Neural progenitor cell (in vitro differentiated cells): ENCODE measurements at regions not wholly inside any gene's neighbourhood (a gene's known extent, or its start where the extent isn't known, plus 50 kb on each side); places are given as distances from the start of the nearest gene placed in this dataset.

Source experiments
- DNase-seq: peaks from one replicate; pipeline ENCODE4 v3.0.0-alpha.2; 2016; ENCODE audit warnings: low spot score
- H2AFZ ChIP-seq: fragments of 200-600 bp; sonication (generic); replicated peaks from 2 replicates; pipeline ENCODE4 v1.6.1; 2016; ENCODE audit warnings: antibody characterized with exemption
- H3F3A ChIP-seq: fragments of 200-600 bp; sonication (generic); 2 replicates; pipeline ENCODE4 v1.6.1; 2016; ENCODE audit warnings: antibody characterized with exemption, low read depth
- H3K27ac ChIP-seq: fragments of 200-600 bp; sonication (generic); 2 replicates; pipeline ENCODE4 v1.5.1; 2016; ENCODE audit warnings: mild to moderate bottlenecking
- H3K27me3 ChIP-seq: fragments of 200-600 bp; sonication (generic); 2 replicates; pipeline ENCODE4 v1.6.1; 2016; ENCODE audit warnings: mild to moderate bottlenecking, moderate library complexity
- H3K36me3 ChIP-seq: fragments of 200-600 bp; sonication (generic); 2 replicates; pipeline ENCODE4 v1.5.1; 2016
- H3K4me1 ChIP-seq: fragments of 200-600 bp; sonication (generic); 2 replicates; pipeline ENCODE4 v1.6.1; 2016; ENCODE audit warnings: mixed run types
- H3K4me2 ChIP-seq: fragments of 200-600 bp; sonication (generic); 2 replicates; pipeline ENCODE4 v1.6.1; 2016
- H3K4me3 ChIP-seq: fragments of 200-600 bp; sonication (generic); 2 replicates; pipeline ENCODE4 v1.5.1; 2016
- H3K79me2 ChIP-seq: fragments of 200-600 bp; sonication (generic); 2 replicates; pipeline ENCODE4 v1.6.1; 2016; ENCODE audit warnings: low read depth
- H3K9ac ChIP-seq: fragments of 200-600 bp; sonication (generic); 2 replicates; pipeline ENCODE4 v1.6.1; 2016
- H3K9me3 ChIP-seq: fragments of 200-600 bp; sonication (generic); 2 replicates; pipeline ENCODE4 v1.5.1; 2016; ENCODE audit warnings: low read depth
- H4K20me1 ChIP-seq: fragments of 200-600 bp; sonication (generic); 2 replicates; pipeline ENCODE4 v1.6.1; 2016; ENCODE audit warnings: low read depth
- H3K27ac Mint-ChIP-seq: 3 replicates; pipeline ENCODE4 v1.8.0; 2021; ENCODE audit warnings: mixed read lengths
- H3K27me3 Mint-ChIP-seq: 2 replicates; pipeline ENCODE4 v1.8.0; 2022; ENCODE audit warnings: low read depth, mild to moderate bottlenecking, inconsistent platforms, moderate library complexity, mixed read lengths; ENCODE audit not compliant: insufficient read depth
- H3K36me3 Mint-ChIP-seq: 3 replicates; pipeline ENCODE4 v1.8.0; 2021; ENCODE audit warnings: mixed read lengths
- H3K4me1 Mint-ChIP-seq: 3 replicates; pipeline ENCODE4 v1.8.0; 2021; ENCODE audit warnings: mixed read lengths
- H3K4me3 Mint-ChIP-seq: 3 replicates; pipeline ENCODE4 v1.8.0; 2021; ENCODE audit warnings: mild to moderate bottlenecking, moderate library complexity, mixed read lengths
- H3K9me3 Mint-ChIP-seq: 3 replicates; pipeline ENCODE4 v1.8.0; 2020; ENCODE audit warnings: mixed read lengths
- CTCF ChIP-seq: fragments of 200-600 bp; sonication (generic); IDR thresholded peaks from 2 replicates; pipeline ENCODE4 v1.5.1; 2017; ENCODE audit warnings: antibody characterized with exemption, mild to moderate bottlenecking
- EZH2 ChIP-seq: fragments of 200-600 bp; sonication (generic); IDR thresholded peaks from 2 replicates; pipeline ENCODE4 v1.6.1; 2017; ENCODE audit warnings: antibody characterized with exemption, mild to moderate bottlenecking, moderate library complexity
- EZH2phosphoT487 ChIP-seq: fragments of 200-600 bp; sonication (generic); IDR thresholded peaks from 2 replicates; pipeline ENCODE4 v1.6.1; 2017; ENCODE audit warnings: antibody characterized with exemption

- no peaks in the 10 kb centered on the region for H4K20me1 ChIP-seq
- TF ChIP-seq CTCF (no peak), EZH2 (no peak), EZH2phosphoT487 (no peak)
- no peak overlapping the region for H3K9ac ChIP-seq
- peaks cover 22% of the 10 kb centered on the region for H3K9me3 Mint-ChIP-seq
- no peak overlapping the region for H3K27ac ChIP-seq
- peaks cover 4% of the 10 kb centered on the region for H3K4me1 ChIP-seq
- H3K27ac Mint-ChIP-seq, result no peak overlapping the region
- no peak overlapping the region for H3K4me3 ChIP-seq
- no peak for DNase-seq
- no peaks in the 10 kb centered on the region for H3K9me3 ChIP-seq
- H3K79me2 ChIP-seq, result no peaks in the 10 kb centered on the region
- H3K27me3 Mint-ChIP-seq, result no peaks in the 10 kb centered on the region
- no peaks in the 10 kb centered on the region for H3F3A ChIP-seq
- no peak overlapping the region for H2AFZ ChIP-seq
- no peaks in the 10 kb centered on the region for H3K27me3 ChIP-seq
- no peaks in the 10 kb centered on the region for H3K36me3 ChIP-seq
- H3K4me3 Mint-ChIP-seq, result no peak overlapping the region
- H3K4me1 Mint-ChIP-seq, result no peaks in the 10 kb centered on the region
- no peak overlapping the region for H3K4me2 ChIP-seq
- peaks cover 12% of the 10 kb centered on the region for H3K36me3 Mint-ChIP-seq
Observed at GRCh38 chr13:22871231-22871630, 309.5 kb upstream of the SGCG start.

DNA sequence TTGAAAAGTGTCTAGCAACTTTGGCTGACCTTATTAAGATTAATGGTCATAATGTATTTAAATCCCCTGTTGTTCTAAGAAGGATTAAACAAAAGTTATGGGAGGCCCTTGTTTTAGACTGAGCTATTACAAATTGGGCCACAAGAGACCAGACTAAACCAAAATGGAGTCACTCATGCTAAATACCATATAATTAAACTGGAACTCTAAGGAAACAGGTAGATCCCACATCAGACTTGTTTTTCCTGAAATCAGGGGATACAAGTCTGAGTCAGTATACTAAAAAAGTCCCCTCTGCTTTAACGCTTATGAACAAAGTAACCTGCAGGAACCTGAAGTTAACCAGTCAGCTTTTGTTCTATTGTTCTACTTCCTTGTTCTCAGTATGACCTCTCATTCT is 305.9 kb upstream of the SGCG start:
- H3K9me3 Mint-ChIP-seq, result peaks cover 22% of the 10 kb centered on the region
- H3K9ac ChIP-seq, result no peak overlapping the region
- no peaks in the 10 kb centered on the region for H3K79me2 ChIP-seq
- peaks cover 2% of the 10 kb centered on the region for H3K27me3 Mint-ChIP-seq
- no peak overlapping the region for H3K27ac ChIP-seq
- H3K4me1 Mint-ChIP-seq, result peaks cover 6% of the 10 kb centered on the region
- H3K4me3 ChIP-seq, result no peak overlapping the region
- H4K20me1 ChIP-seq, result no peaks in the 10 kb centered on the region
- H3F3A ChIP-seq, result no peaks in the 10 kb centered on the region
- no peak overlapping the region for H2AFZ ChIP-seq
- no peaks in the 10 kb centered on the region for H3K36me3 ChIP-seq
- H3K36me3 Mint-ChIP-seq, result peaks cover 12% of the 10 kb centered on the region
- no peak for TF ChIP-seq CTCF
- no peak for TF ChIP-seq EZH2
- no peak for TF ChIP-seq EZH2phosphoT487
- no peaks in the 10 kb centered on the region for H3K27me3 ChIP-seq
- no peak overlapping the region for H3K4me3 Mint-ChIP-seq
- no peak overlapping the region for H3K27ac Mint-ChIP-seq
- peaks cover 4% of the 10 kb centered on the region for H3K4me1 ChIP-seq
- H3K4me2 ChIP-seq, result no peak overlapping the region
- no peaks in the 10 kb centered on the region for H3K9me3 ChIP-seq
- no peak for DNase-seq

DNA sequence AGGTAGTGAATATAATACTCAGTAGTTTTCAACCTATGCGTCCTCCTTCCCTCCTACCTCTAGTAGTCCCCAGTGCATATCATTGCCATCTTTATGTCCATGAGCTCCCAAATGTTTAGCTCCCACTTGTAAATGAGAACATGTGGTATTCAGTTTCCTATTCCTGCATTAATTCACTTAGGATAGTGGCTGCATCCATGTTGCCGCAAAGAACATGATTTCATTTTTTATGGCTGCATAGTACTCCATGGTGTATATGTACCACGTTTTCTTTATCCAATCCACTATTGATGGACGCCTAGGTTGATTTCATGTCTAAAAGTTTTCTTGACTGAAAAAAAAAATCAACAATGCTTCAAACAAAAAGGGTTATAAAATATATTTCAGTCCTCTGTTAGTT is 303.4 kb upstream of the SGCG start:
- H3K4me3 Mint-ChIP-seq, result no peak overlapping the region
- Histone ChIP-seq H3F3A (no peaks in the 10 kb centered on the region), H3K4me2 (no peak overlapping the region), H3K4me3 (no peak overlapping the region), H4K20me1 (no peaks in the 10 kb centered on the region), H3K9ac (no peak overlapping the region), H2AFZ (no peak overlapping the region), H3K79me2 (no peaks in the 10 kb centered on the region), H3K36me3 (no peaks in the 10 kb centered on the region), H3K27me3 (no peaks in the 10 kb centered on the region), H3K4me1 (peaks cover 4% of the 10 kb centered on the region), H3K9me3 (no peaks in the 10 kb centered on the region), H3K27ac (no peak overlapping the region)
- TF ChIP-seq CTCF (no peak), EZH2phosphoT487 (no peak), EZH2 (no peak)
- peaks cover 23% of the 10 kb centered on the region for H3K4me1 Mint-ChIP-seq
- H3K27me3 Mint-ChIP-seq, result peaks cover 2% of the 10 kb centered on the region
- peaks cover 16% of the 10 kb centered on the region for H3K9me3 Mint-ChIP-seq
- no peak overlapping the region for H3K27ac Mint-ChIP-seq
- peaks cover 3% of the 10 kb centered on the region for H3K36me3 Mint-ChIP-seq
- DNase-seq, result no peak
